ENCODE measurements at regions not wholly inside any gene's neighbourhood (a gene's known extent, or its start where the extent isn't known, plus 50 kb on each side); places are given as distances from the start of the nearest gene placed in this dataset.

- TF ChIP-seq MXI1 (conservative IDR thresholded peaks at IDR 0.05; ENCODE audit: poor library complexity, severe bottlenecking) (no peak), POLR2AphosphoS5 (IDR thresholded peaks at IDR 0.05) (no peak), CTCF (IDR thresholded peaks at IDR 0.05; ENCODE audit: poor library complexity, severe bottlenecking) (no peak), EP300 (conservative IDR thresholded peaks at IDR 0.05; ENCODE audit: poor library complexity, severe bottlenecking) (no peak), EZH2 (IDR thresholded peaks at IDR 0.05; ENCODE audit: borderline replicate concordance, insufficient read depth, low read length, poor library complexity, severe bottlenecking) (no peak), REST (IDR thresholded peaks at IDR 0.05; ENCODE audit: borderline replicate concordance) (no peak)
Measured at GRCh38 chr6:14710421-14710820, 535.4 kb upstream of the JARID2 start.
